Left renal pelvis (tissue), 4 donors: ENCODE measurements at regions not wholly inside any gene's neighbourhood (a gene's known extent, or its start where the extent isn't known, plus 50 kb on each side); places are given as distances from the start of the nearest gene placed in this dataset.

ENCODE experiments used
- DNase-seq, 4 donors: peaks; one replicate each; pipeline ENCODE4 v3.0.0-alpha.2; 2013; ENCODE audit warnings: low read depth in 4 of 4, low spot score in 3 of 4

GRCh38 chr6:140879946-140880345 is 1252.8 kb upstream of the GJE1 start:
- DNase-seq, result no peak

GRCh38 chr6:140874066-140874465 is 1258.7 kb upstream of the GJE1 start:
- no peak for DNase-seq

DNA sequence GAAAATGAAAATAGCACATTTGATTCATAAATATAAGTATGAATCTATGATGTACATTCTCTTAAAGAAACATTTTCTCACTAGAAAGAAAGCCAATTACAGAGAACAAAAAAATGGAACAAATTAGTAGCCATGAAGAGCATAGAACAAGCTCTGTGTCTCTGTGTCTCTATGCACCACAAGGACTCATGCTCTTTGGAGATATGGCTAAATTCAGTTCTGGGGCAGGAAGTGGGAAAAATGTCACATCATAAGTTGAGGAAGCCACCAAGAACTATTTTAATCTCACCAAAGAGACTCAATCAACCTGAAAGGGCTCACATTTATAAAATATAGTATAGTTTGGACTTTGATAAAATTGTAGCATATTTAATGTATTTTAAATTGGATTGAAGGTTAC is 1259.8 kb upstream of the GJE1 start:
- DNase-seq, result no peak

- DNase-seq, result no peak
These were observed 1260.8 kb upstream of the GJE1 start for GRCh38 chr6:140871911-140872310.

- DNase-seq, result no peak
These were observed 1265.4 kb upstream of the GJE1 start for GRCh38 chr6:140867336-140867735.

DNA sequence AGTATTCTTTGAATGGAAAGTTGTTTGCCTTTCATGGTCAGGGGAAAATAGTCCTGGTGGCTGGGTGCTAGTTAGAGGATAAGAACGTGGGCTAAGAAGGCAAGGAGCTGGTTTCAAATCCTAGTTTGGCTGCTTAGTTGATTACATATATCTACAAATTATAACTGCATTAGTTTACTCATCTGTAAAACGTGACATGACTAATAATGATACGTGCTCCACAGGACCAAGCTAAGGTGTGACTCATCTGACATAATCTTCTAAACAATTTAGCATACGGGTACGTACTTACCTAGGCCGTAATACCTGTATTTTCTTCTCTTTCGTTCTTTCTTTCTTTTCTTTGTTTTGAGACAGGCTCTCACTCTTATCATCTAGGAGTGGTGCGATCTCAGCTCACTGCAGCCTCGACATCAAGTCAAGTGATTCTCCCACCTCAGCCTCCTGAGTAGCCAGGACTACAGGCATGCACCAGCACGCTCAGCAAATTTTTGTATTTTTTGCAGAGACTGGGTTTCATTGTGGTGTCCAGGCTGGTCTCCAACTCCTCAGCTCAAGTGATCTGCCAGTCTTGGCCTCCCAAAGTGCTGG is 1274.2 kb upstream of the GJE1 start:
- DNase-seq, result no peak

DNA sequence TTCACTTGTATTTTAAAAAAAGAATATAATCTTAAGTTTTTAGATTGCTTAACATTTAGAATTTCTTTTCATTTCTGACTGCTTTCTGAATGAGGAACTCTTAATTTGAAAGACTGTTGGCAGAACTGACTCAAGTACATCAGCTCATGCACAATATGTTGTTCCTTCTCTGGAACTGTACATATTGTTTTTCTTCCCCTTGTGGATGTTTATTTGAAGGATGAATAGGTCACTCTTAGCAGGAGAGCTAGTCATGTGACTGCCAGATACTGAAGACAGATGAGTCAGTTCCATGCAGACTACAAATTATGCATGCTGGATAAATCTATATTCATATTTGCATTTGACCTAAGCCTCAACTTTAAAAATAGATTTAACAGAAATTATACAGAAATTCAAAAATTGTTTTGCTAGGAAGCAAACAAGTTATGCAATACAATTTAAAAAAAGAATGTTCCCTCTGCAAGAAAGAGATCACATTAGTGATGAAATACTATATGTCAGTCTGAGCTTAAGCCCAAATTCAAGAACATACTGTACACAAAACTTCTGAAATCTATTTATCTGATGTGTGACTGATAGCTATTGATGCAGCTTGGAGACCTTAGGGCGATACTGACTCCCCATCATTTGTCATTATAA is 1274.9 kb upstream of the GJE1 start:
- no peak for DNase-seq

GRCh38 chr6:140855520-140855919 is 1277.2 kb upstream of the GJE1 start:
- DNase-seq, result no peak

GRCh38 chr6:140854318-140854717 is 1278.4 kb upstream of the GJE1 start:
- DNase-seq, result no peak

- no peak for DNase-seq
These were observed 1282.3 kb upstream of the GJE1 start for GRCh38 chr6:140850438-140850837.

- no peak for DNase-seq
These were observed 1283.3 kb upstream of the GJE1 start for GRCh38 chr6:140849456-140849855.

GRCh38 chr6:140847262-140847645 is 1285.5 kb upstream of the GJE1 start:
- DNase-seq, result no peak

DNA sequence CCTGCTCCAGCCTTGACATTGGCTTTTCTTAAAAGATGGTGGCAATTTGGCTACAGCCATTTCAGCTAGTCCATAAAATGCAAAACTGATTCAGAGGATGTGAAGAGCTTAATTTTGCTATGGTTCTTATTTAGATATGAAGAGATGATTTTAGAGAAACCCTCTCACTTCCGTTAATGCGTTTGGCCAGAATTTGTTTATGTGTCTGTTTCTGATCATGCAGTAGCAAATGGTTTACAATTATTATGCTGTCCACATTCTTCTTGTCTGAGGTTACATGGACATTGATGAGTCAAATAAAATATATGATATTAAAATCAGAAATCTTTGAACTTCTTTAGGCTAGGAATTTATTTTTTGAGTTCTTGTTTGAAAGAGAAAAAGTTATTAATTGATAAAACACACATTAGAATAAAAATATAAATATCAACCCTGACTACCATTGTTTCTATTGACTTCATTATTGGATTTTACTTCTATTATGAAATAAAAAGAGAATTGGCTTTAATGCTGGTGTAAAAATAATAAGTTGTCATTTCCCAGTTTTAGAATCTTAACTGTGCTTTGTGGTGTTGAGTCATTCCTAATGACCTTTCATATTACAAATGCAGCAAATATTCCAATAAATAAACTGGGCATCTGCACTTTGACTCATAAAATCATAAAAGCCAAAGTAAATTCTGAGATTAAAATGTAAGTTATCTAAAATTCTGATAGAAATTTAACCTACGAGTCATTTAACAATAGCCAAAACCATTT is 1286.0 kb upstream of the GJE1 start:
- DNase-seq, result no peak

GRCh38 chr6:140845701-140846100 is 1287.0 kb upstream of the GJE1 start:
- no peak for DNase-seq

DNA sequence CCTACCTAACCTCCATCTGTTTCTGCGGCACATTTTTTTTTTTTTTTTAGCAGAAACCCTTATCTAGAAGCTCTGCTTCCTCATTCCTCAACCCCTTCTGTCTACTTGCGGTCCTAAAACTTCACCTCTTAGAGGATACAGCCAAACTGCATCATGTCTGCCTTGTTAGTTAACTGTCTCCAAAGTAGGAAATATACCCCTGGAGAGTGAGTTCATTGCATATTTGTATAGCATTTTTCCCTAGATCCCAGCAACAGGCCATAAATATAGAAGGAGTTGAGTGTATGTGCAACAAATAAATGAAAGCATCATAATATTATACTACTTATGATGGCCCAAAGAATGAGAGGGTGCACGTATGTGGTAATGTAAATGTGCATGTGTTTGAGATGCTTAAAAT is 1288.6 kb upstream of the GJE1 start:
- DNase-seq, result no peak

- DNase-seq, result no peak
These were observed 1299.3 kb upstream of the GJE1 start for GRCh38 chr6:140833408-140833807.

GRCh38 chr6:140830666-140831065 is 1302.1 kb upstream of the GJE1 start:
- no peak for DNase-seq

GRCh38 chr6:140828856-140829255 is 1303.9 kb upstream of the GJE1 start:
- no peak for DNase-seq

GRCh38 chr6:140827593-140827992 is 1305.1 kb upstream of the GJE1 start:
- no peak for DNase-seq

- DNase-seq, result no peak
These were observed 1307.0 kb upstream of the GJE1 start for GRCh38 chr6:140825731-140826130.

GRCh38 chr6:140824595-140824994 is 1308.1 kb upstream of the GJE1 start:
- DNase-seq, result no peak

GRCh38 chr6:140821196-140821595 is 1311.5 kb upstream of the GJE1 start:
- DNase-seq, result no peak
